Gastroesophageal sphincter (tissue), 4 donors: ENCODE measurements at regions not wholly inside any gene's neighbourhood (a gene's known extent, or its start where the extent isn't known, plus 50 kb on each side); places are given as distances from the start of the nearest gene placed in this dataset.

Source experiments
- ATAC-seq: fragments of 150-250 bp; one replicate; pipeline ENCODE4 v1.9.1; 2016; ENCODE audit warnings: mild to moderate bottlenecking, moderate library complexity
- H3K27ac ChIP-seq, 4 donors: fragments of 200-600 bp; sonication (generic) in 3 of 4; 1 replicate in 3 of 4; 2 replicates in 1 of 4; pipeline ENCODE4 v1.5.1; 2016 to 2019
- H3K27me3 ChIP-seq: fragments of 200-600 bp; sonication (generic); one replicate; pipeline ENCODE4 v1.5.1; 2019
- H3K36me3 ChIP-seq, 2 donors: fragments of 200-600 bp; sonication (generic); one replicate each; pipeline ENCODE4 v1.5.1; 2019; ENCODE audit warnings: control low read depth in 1 of 2
- H3K4me1 ChIP-seq, 3 donors: fragments of 200-600 bp; sonication (generic); 1 replicate in 2 of 3; 2 replicates in 1 of 3; pipeline ENCODE4 v1.5.1; 2016 to 2019; ENCODE audit warnings: control low read depth in 2 of 3
- H3K4me3 ChIP-seq, 2 donors: fragments of 200-600 bp; sonication (generic); one replicate each; pipeline ENCODE4 v1.5.1; 2019; ENCODE audit warnings: mild to moderate bottlenecking in 1 of 2, moderate library complexity in 1 of 2
- H3K9me3 ChIP-seq, 3 donors: fragments of 200-600 bp; sonication (generic); one replicate each; pipeline ENCODE4 v1.5.1; 2017 to 2019; ENCODE audit warnings: control low read depth in 2 of 3
- EP300 ChIP-seq: sonication (generic); formaldehyde crosslinking; IDR thresholded peaks from one replicate; pipeline ENCODE4 v1.6.1; 2017; ENCODE audit warnings: antibody characterized with exemption, mild to moderate bottlenecking
- POLR2A ChIP-seq, 2 donors: fragments of 450-650 bp; IDR thresholded peaks; one replicate each; pipeline ENCODE4 v1.6.1; 2017; ENCODE audit warnings: antibody characterized with exemption in 2 of 2, mild to moderate bottlenecking in 2 of 2, moderate library complexity in 1 of 2
- POLR2AphosphoS5 ChIP-seq: sonication (generic); formaldehyde crosslinking; IDR thresholded peaks from one replicate; pipeline ENCODE4 v1.6.1; 2017; ENCODE audit warnings: antibody characterized with exemption
- WGBS, 2 donors: methylation state at CpG; one replicate each; pipeline ENCODE4 v1.1.5; 2018; ENCODE audit warnings: low coverage in 1 of 2; 5-methylcytosine and 5-hydroxymethylcytosine counted together
- TF ChIP-seq, protein P1 (sequence below), 4 experiments: fragments of 200-600 bp in 2 of 4; fragments of 450-650 bp in 2 of 4; sonication (generic) in 1 of 4; IDR thresholded peaks; one replicate each; pipeline ENCODE4 v1.5.1; 2017 to 2019; ENCODE audit warnings: antibody characterized with exemption in 4 of 4, mild to moderate bottlenecking in 2 of 4, moderate library complexity in 2 of 4

DNA sequence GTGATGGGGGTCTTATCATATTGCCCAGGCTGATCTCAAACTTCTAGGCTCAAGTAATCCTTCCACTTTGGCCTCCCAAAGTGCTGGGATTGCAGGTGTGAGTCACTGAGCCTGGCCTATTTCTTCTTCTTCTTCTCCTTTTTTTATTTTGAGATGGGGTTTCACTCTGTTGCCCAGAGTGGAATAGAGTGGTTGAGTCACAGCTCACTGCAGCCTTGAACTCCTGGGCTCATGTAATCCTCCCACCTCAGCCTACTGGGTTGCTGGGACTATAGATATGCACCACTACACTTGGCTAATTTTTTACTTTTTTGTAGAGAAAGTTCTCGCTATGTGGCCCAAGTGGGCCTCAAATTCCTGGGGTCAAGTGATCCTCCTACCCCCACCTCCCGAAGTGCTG is 124.3 kb downstream of the SKIDA1 start:
- ATAC-seq = no peak
- H3K27ac ChIP-seq = no peak overlapping the region
- H3K4me1 ChIP-seq = peaks cover 0 to 21% (median 5%) of the 10 kb centered on the region in 3 donors
- H3K36me3 ChIP-seq = no peaks in the 10 kb centered on the region
- TF ChIP-seq POLR2AphosphoS5 (no peak), EP300 (no peak), POLR2A (IDR thresholded peaks at IDR 0.05) (no peak)
- TF ChIP-seq, protein P1, sequence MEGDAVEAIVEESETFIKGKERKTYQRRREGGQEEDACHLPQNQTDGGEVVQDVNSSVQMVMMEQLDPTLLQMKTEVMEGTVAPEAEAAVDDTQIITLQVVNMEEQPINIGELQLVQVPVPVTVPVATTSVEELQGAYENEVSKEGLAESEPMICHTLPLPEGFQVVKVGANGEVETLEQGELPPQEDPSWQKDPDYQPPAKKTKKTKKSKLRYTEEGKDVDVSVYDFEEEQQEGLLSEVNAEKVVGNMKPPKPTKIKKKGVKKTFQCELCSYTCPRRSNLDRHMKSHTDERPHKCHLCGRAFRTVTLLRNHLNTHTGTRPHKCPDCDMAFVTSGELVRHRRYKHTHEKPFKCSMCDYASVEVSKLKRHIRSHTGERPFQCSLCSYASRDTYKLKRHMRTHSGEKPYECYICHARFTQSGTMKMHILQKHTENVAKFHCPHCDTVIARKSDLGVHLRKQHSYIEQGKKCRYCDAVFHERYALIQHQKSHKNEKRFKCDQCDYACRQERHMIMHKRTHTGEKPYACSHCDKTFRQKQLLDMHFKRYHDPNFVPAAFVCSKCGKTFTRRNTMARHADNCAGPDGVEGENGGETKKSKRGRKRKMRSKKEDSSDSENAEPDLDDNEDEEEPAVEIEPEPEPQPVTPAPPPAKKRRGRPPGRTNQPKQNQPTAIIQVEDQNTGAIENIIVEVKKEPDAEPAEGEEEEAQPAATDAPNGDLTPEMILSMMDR (IDR thresholded peaks at IDR 0.05) = no peak
- H3K4me3 ChIP-seq = no peak overlapping the region
- H3K9me3 ChIP-seq = no peaks in the 10 kb centered on the region
- H3K27me3 ChIP-seq = no peaks in the 10 kb centered on the region
- 100% methylated on average over 2 of the region's 2 CpGs; no CpG with 5 or more reads in 1 of the 2 donors for WGBS, 2 donors

DNA sequence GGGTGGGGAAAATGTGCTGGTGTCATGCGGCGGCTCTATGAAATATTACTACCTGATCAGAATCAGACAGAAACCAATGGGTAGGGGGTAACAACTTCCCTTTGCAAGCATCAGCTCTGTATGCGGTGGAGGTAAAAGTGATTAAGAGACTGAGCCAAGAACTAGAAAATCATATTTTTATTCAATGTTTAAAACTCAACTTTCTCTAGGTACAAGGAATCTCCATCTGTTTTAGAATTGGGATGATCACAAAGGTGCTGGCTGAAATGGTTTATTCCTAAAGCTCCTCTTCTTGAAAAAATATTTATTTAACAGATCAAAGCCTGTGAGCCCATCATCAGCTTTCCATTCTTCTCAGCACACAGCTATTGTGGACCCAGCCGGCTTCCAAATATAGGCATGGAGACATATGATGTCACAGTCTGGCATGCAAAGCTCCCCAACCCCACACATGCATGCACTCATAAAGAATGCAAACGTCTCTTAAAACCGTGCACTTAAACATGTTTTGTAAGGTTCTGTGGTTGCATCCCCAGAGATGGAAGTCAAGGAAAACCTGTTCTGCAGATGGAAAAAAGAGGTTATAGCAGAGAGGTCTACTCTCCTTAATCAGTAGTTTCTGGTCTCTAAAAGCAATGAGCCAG is 126.0 kb downstream of the SKIDA1 start:
- H3K27ac ChIP-seq = no peak overlapping the region
- H3K27me3 ChIP-seq = no peaks in the 10 kb centered on the region
- no peaks in the 10 kb centered on the region for H3K9me3 ChIP-seq
- no peaks in the 10 kb centered on the region for H3K36me3 ChIP-seq
- 20 to 41% methylated on average over 4 to 6 of the region's 6 CpGs for WGBS, 2 donors
- H3K4me3 ChIP-seq = no peak overlapping the region
- ATAC-seq = no peak
- peaks cover 0 to 21% (median 5%) of the 10 kb centered on the region in 3 donors for H3K4me1 ChIP-seq
- TF ChIP-seq EP300 = no peak
- no peak for TF ChIP-seq POLR2AphosphoS5
- TF ChIP-seq, protein P1 (IDR thresholded peaks at IDR 0.05) = no peak
- no peak for TF ChIP-seq POLR2A (IDR thresholded peaks at IDR 0.05)

DNA sequence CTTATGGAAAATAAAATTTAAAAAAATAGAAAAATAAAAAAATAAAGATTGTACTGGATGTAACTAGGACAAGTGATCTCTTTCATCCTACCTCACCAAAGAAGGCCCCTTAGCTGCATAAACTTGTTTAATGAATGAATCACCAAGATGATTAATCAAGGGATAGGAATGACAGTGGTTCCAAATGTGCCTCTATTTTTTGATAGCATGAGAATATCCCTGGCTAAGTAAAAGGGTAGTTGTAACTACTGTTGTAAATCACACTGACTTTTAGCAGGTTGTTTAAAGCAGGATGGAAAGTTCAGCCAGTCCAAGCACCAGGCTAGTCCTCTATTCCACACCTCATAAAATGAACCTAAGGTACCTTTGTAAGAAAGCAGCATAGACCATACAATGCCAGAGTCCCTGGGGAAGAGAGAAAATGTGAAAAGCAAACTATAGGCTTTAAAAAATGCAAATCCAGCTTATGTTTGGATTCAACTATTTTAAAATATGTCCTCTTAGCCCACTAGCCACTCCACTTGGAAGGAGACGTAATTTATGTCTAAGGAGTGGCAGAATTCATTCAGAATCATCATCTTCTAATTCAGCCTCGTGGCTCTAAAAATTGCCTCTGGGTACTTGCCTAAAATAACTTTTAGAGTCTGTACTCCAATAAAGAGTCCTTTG is 126.8 kb downstream of the SKIDA1 start:
- TF ChIP-seq, protein P1 (IDR thresholded peaks at IDR 0.05) = no peak
- TF ChIP-seq EP300 (no peak), POLR2AphosphoS5 (no peak), POLR2A (IDR thresholded peaks at IDR 0.05) (no peak)
- Histone ChIP-seq H3K27me3 (no peaks in the 10 kb centered on the region), H3K36me3 (no peaks in the 10 kb centered on the region), H3K4me1 (peaks cover 0 to 21% (median 5%) of the 10 kb centered on the region in 3 donors), H3K4me3 (no peak overlapping the region), H3K27ac (no peak overlapping the region), H3K9me3 (no peaks in the 10 kb centered on the region)
- no peak for ATAC-seq
- WGBS, 2 donors = 14 to 25% methylated on average over 2 of the region's 2 CpGs

GRCh38 chr10:21396889-21397288 is 128.6 kb downstream of the SKIDA1 start:
- Histone ChIP-seq H3K27me3 (no peaks in the 10 kb centered on the region), H3K4me3 (no peak overlapping the region), H3K27ac (no peak overlapping the region), H3K36me3 (no peaks in the 10 kb centered on the region), H3K9me3 (no peaks in the 10 kb centered on the region), H3K4me1 (peaks cover 0 to 16% (median 5%) of the 10 kb centered on the region in 3 donors)
- ATAC-seq = no peak
- TF ChIP-seq POLR2A (IDR thresholded peaks at IDR 0.05) (no peak), POLR2AphosphoS5 (no peak), EP300 (no peak)
- TF ChIP-seq, protein P1 (IDR thresholded peaks at IDR 0.05) = no peak
- WGBS, 2 donors = 83% methylated on average over 1 of the region's 1 CpG; no CpG with 5 or more reads in 1 of the 2 donors

GRCh38 chr10:21393931-21394330 is 131.6 kb downstream of the SKIDA1 start:
- Histone ChIP-seq H3K36me3 (no peaks in the 10 kb centered on the region), H3K27ac (no peak overlapping the region), H3K9me3 (no peaks in the 10 kb centered on the region), H3K4me3 (no peak overlapping the region), H3K27me3 (no peaks in the 10 kb centered on the region), H3K4me1 (peaks cover 0 to 8% (median 3%) of the 10 kb centered on the region in 3 donors)
- WGBS, 2 donors = 80% methylated on average over 3 of the region's 20 CpGs; no CpG with 5 or more reads in 1 of the 2 donors
- TF ChIP-seq, protein P1 (IDR thresholded peaks at IDR 0.05) = no peak
- TF ChIP-seq POLR2AphosphoS5 (no peak), POLR2A (IDR thresholded peaks at IDR 0.05) (no peak), EP300 (no peak)
- ATAC-seq = no peak
